OCI-LY1 (cell line): ENCODE measurements at regions not wholly inside any gene's neighbourhood (a gene's known extent, or its start where the extent isn't known, plus 50 kb on each side); places are given as distances from the start of the nearest gene placed in this dataset.

Experiments
- H2AFZ ChIP-seq: fragments of 200-600 bp; sonication (generic), shearing (Covaris generic); 2 replicates; pipeline ENCODE4 v1.6.0; 2014; ENCODE audit warnings: antibody characterized with exemption, mild to moderate bottlenecking, low read length
- H3F3A ChIP-seq: fragments of 200-600 bp; sonication (generic), shearing (Covaris generic); 2 replicates; pipeline ENCODE4 v1.6.0; 2014; ENCODE audit warnings: mild to moderate bottlenecking, antibody characterized with exemption, low read length, moderate library complexity; ENCODE audit not compliant: insufficient read depth
- H3K27ac ChIP-seq: fragments of 200-600 bp; sonication (generic); 2 replicates; pipeline ENCODE4 v1.5.1; 2014; ENCODE audit warnings: low read length, mixed run types, mild to moderate bottlenecking, low read depth; ENCODE audit not compliant: poor library complexity, severe bottlenecking
- H3K27me3 ChIP-seq: fragments of 200-600 bp; sonication (generic); 2 replicates; pipeline ENCODE4 v1.6.0; 2014; ENCODE audit warnings: antibody characterized with exemption, mild to moderate bottlenecking, low read length, moderate library complexity; ENCODE audit not compliant: insufficient read depth
- H3K36me3 ChIP-seq: fragments of 200-600 bp; sonication (generic); 2 replicates; pipeline ENCODE4 v1.6.1; 2014; ENCODE audit warnings: mild to moderate bottlenecking, antibody characterized with exemption, low read length, moderate library complexity, mixed read lengths; ENCODE audit not compliant: insufficient read depth
- H3K4me1 ChIP-seq: fragments of 200-600 bp; sonication (generic); 2 replicates; pipeline ENCODE4 v1.5.1; 2014; ENCODE audit warnings: mild to moderate bottlenecking, low read length, moderate library complexity; ENCODE audit not compliant: insufficient read depth, severe bottlenecking
- H3K4me2 ChIP-seq: fragments of 200-600 bp; sonication (generic), shearing (Covaris generic); 2 replicates; pipeline ENCODE4 v1.6.1; 2014; ENCODE audit warnings: low read length
- H3K4me3 ChIP-seq: fragments of 200-600 bp; sonication (generic); 2 replicates; pipeline ENCODE4 v1.5.1; 2014; ENCODE audit warnings: low read length, low read depth, mild to moderate bottlenecking, mixed read lengths; ENCODE audit not compliant: poor library complexity, severe bottlenecking
- H3K79me2 ChIP-seq: fragments of 200-600 bp; shearing (Covaris generic); 2 replicates; pipeline ENCODE4 v1.6.1; 2016; ENCODE audit warnings: mixed run types, low read length, mixed read lengths; ENCODE audit not compliant: insufficient read depth
- H3K9ac ChIP-seq: fragments of 200-600 bp; sonication (generic), shearing (Covaris generic); 2 replicates; pipeline ENCODE4 v1.6.1; 2014; ENCODE audit warnings: mild to moderate bottlenecking, low read length, mixed read lengths
- H3K9me2 ChIP-seq: fragments of 200-600 bp; sonication (generic), shearing (Covaris generic); 2 replicates; pipeline ENCODE4 v1.6.1; 2014; ENCODE audit warnings: low read depth, mild to moderate bottlenecking, low read length, mixed read lengths
- H3K9me3 ChIP-seq: fragments of 200-600 bp; shearing (Covaris generic); 2 replicates; pipeline ENCODE4 v1.6.1; 2014; ENCODE audit warnings: low read length, mixed read lengths
- H4K20me1 ChIP-seq: fragments of 200-600 bp; sonication (generic), shearing (Covaris generic); 2 replicates; pipeline ENCODE4 v1.6.0; 2016; ENCODE audit warnings: mild to moderate bottlenecking, low read length; ENCODE audit not compliant: insufficient read depth
- EZH2 ChIP-seq: fragments of 200-600 bp; sonication (generic), shearing (Covaris generic); IDR thresholded peaks from 2 replicates; pipeline ENCODE4 v1.8.0; 2017; ENCODE audit warnings: borderline replicate concordance, mixed run types, mild to moderate bottlenecking, antibody characterized with exemption, low read length, moderate library complexity, mixed read lengths
- TF ChIP-seq, protein P1 (sequence below): fragments of 200-600 bp; sonication (generic), shearing (Covaris generic); IDR thresholded peaks from 2 replicates; pipeline ENCODE4 v1.5.1; 2017; ENCODE audit warnings: mild to moderate bottlenecking, antibody characterized with exemption, low read length, moderate library complexity, mixed read lengths

DNA sequence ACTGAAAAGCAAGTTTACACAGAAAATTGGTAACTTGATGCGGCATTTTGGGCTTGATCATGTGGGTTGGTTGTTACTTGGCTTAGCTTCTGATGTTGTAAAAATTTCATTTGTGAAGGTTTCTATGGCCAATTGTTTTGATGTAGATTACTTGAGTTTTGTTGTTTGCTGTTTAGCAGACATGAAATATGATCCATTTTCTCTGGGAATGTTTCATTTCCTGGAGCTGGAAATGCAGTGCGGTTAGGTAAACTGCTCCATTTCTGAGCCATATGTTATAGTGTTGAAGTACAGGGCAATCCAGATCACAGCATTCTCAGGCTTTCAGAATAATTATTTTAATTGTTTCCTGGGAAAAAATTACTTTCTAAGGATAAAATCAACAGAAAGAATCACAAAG, 396.9 kb downstream of the ENC1 start:
- no peaks in the 10 kb centered on the region for H3F3A ChIP-seq
- no peak overlapping the region for H3K4me3 ChIP-seq
- H3K4me1 ChIP-seq: no peaks in the 10 kb centered on the region
- H4K20me1 ChIP-seq: no peaks in the 10 kb centered on the region
- H3K27ac ChIP-seq: no peak overlapping the region
- no peak overlapping the region for H3K4me2 ChIP-seq
- TF ChIP-seq EZH2: no peak
- TF ChIP-seq, protein P1, sequence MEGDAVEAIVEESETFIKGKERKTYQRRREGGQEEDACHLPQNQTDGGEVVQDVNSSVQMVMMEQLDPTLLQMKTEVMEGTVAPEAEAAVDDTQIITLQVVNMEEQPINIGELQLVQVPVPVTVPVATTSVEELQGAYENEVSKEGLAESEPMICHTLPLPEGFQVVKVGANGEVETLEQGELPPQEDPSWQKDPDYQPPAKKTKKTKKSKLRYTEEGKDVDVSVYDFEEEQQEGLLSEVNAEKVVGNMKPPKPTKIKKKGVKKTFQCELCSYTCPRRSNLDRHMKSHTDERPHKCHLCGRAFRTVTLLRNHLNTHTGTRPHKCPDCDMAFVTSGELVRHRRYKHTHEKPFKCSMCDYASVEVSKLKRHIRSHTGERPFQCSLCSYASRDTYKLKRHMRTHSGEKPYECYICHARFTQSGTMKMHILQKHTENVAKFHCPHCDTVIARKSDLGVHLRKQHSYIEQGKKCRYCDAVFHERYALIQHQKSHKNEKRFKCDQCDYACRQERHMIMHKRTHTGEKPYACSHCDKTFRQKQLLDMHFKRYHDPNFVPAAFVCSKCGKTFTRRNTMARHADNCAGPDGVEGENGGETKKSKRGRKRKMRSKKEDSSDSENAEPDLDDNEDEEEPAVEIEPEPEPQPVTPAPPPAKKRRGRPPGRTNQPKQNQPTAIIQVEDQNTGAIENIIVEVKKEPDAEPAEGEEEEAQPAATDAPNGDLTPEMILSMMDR: no peak
- no peak overlapping the region for H2AFZ ChIP-seq
- H3K79me2 ChIP-seq: no peaks in the 10 kb centered on the region
- H3K9ac ChIP-seq: no peak overlapping the region
- H3K27me3 ChIP-seq: no peaks in the 10 kb centered on the region
- H3K9me2 ChIP-seq: no peaks in the 10 kb centered on the region
- H3K36me3 ChIP-seq: no peaks in the 10 kb centered on the region
- H3K9me3 ChIP-seq: no peaks in the 10 kb centered on the region

DNA sequence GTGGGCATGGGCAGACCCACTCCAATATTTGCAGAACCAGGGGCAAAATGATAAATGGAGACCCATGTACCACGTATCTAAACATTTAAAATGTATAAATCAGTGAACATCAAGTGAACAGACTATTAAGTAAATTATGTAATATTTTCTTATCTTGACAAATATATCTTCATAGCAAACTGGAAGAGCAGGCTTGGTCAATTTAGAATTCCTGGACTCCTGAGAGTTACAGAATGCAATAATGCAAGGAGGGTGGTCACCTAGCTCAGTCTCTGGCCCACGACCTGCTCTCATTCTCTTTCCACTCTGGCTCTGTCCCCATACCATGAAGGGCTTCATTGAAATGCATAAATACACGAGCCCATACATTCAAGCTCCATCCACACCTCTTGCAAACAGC, 398.0 kb downstream of the ENC1 start:
- no peaks in the 10 kb centered on the region; the same call in 1 of the 2 replicates for H3K9me2 ChIP-seq
- no peak overlapping the region for H3K27ac ChIP-seq
- H3K9ac ChIP-seq: no peak overlapping the region
- no peaks in the 10 kb centered on the region for H3K36me3 ChIP-seq
- H3K4me2 ChIP-seq: no peak overlapping the region
- H3K4me1 ChIP-seq: no peaks in the 10 kb centered on the region
- H3K9me3 ChIP-seq: no peaks in the 10 kb centered on the region
- no peak overlapping the region for H2AFZ ChIP-seq
- no peaks in the 10 kb centered on the region for H4K20me1 ChIP-seq
- H3K27me3 ChIP-seq: no peaks in the 10 kb centered on the region
- no peaks in the 10 kb centered on the region for H3F3A ChIP-seq
- no peak for TF ChIP-seq EZH2
- TF ChIP-seq, protein P1: no peak
- H3K4me3 ChIP-seq: no peak overlapping the region
- H3K79me2 ChIP-seq: no peaks in the 10 kb centered on the region

DNA sequence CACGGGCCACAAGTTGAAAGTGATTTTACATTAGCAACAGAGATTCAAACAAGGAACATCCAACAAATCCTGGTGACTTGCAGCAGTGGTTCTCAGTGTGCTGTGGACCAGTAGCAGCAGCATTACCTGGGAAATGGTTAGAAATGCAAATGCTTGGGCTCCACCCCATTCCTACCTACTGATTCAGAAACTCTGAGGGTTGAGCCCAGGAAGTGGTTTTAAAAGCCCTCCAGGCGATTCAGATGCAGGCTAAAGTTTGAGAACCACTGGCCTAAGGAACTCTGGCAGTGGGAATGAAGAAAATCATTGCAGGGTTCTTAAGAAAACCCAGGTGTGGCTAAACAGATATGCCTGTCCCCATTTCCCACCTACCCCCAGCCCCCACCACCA, 398.8 kb downstream of the ENC1 start:
- Histone ChIP-seq H3K27ac (no peak overlapping the region), H3K9ac (no peak overlapping the region), H2AFZ (no peak overlapping the region), H3K4me2 (no peak overlapping the region), H3F3A (no peaks in the 10 kb centered on the region), H4K20me1 (no peaks in the 10 kb centered on the region), H3K27me3 (no peaks in the 10 kb centered on the region), H3K36me3 (no peaks in the 10 kb centered on the region), H3K79me2 (no peaks in the 10 kb centered on the region), H3K9me2 (no peaks in the 10 kb centered on the region; the same call in 1 of the 2 replicates), H3K9me3 (no peaks in the 10 kb centered on the region), H3K4me3 (no peak overlapping the region), H3K4me1 (no peaks in the 10 kb centered on the region)
- TF ChIP-seq EZH2: no peak
- TF ChIP-seq, protein P1: no peak
